ENCODE measurements at regions not wholly inside any gene's neighbourhood (a gene's known extent, or its start where the extent isn't known, plus 50 kb on each side); places are given as distances from the start of the nearest gene placed in this dataset.

GRCh38 chr18:1463981-1464380, 559.3 kb downstream of the ADCYAP1 start:
- ChIA-PET CTCF (no interaction called here), POLR2A (no interaction called here)
- H3K4me1 Mint-ChIP-seq: no peaks in the 10 kb centered on the region
- no peak overlapping the region for H3K4me3 Mint-ChIP-seq
- H3K36me3 Mint-ChIP-seq (ENCODE audit: low read depth): no peaks in the 10 kb centered on the region
- no peak for DNase-seq
- H3K9me3 Mint-ChIP-seq: peaks cover 11% of the 10 kb centered on the region
- H3K27ac Mint-ChIP-seq: no peak overlapping the region
- no peaks in the 10 kb centered on the region for H3K27me3 Mint-ChIP-seq

GRCh38 chr18:1464444-1465217, 560.0 kb downstream of the ADCYAP1 start:
- no peaks in the 10 kb centered on the region for H3K4me1 Mint-ChIP-seq
- H3K36me3 Mint-ChIP-seq (ENCODE audit: low read depth): no peaks in the 10 kb centered on the region
- H3K4me3 Mint-ChIP-seq: no peak overlapping the region
- H3K27me3 Mint-ChIP-seq: no peaks in the 10 kb centered on the region
- H3K9me3 Mint-ChIP-seq: peaks cover 12% of the 10 kb centered on the region
- no peak for DNase-seq
- no peak overlapping the region for H3K27ac Mint-ChIP-seq
- POLR2A ChIA-PET: no interaction called here
- CTCF ChIA-PET: no interaction called here

- no peaks in the 10 kb centered on the region for H3K27me3 Mint-ChIP-seq
- no peaks in the 10 kb centered on the region for H3K36me3 Mint-ChIP-seq (ENCODE audit: low read depth)
- ChIA-PET POLR2A (no interaction called here), CTCF (no interaction called here)
- no peak for DNase-seq
- peaks cover 13% of the 10 kb centered on the region for H3K9me3 Mint-ChIP-seq
- no peak overlapping the region for H3K4me3 Mint-ChIP-seq
- H3K4me1 Mint-ChIP-seq: no peaks in the 10 kb centered on the region
- H3K27ac Mint-ChIP-seq: no peak overlapping the region
Observed at GRCh38 chr18:1466035-1466434, 561.4 kb downstream of the ADCYAP1 start.

GRCh38 chr18:1467461-1467964, 562.8 kb downstream of the ADCYAP1 start:
- no peak for DNase-seq
- no peaks in the 10 kb centered on the region for H3K27me3 Mint-ChIP-seq
- CTCF ChIA-PET: no interaction called here
- peaks cover 13% of the 10 kb centered on the region for H3K9me3 Mint-ChIP-seq
- POLR2A ChIA-PET: no interaction called here
- no peaks in the 10 kb centered on the region for H3K4me1 Mint-ChIP-seq
- no peak overlapping the region for H3K4me3 Mint-ChIP-seq
- no peaks in the 10 kb centered on the region for H3K36me3 Mint-ChIP-seq (ENCODE audit: low read depth)
- H3K27ac Mint-ChIP-seq: no peak overlapping the region

- POLR2A ChIA-PET: no interaction called here
- H3K36me3 Mint-ChIP-seq (ENCODE audit: low read depth): no peaks in the 10 kb centered on the region
Observed at GRCh38 chr18:1468550-1468949, 563.9 kb downstream of the ADCYAP1 start.

GRCh38 chr18:1475867-1476266, 571.2 kb downstream of the ADCYAP1 start:
- H3K27ac Mint-ChIP-seq: no peak overlapping the region
- DNase-seq: no peak
- H3K4me1 Mint-ChIP-seq: no peaks in the 10 kb centered on the region
- H3K36me3 Mint-ChIP-seq (ENCODE audit: low read depth): no peaks in the 10 kb centered on the region
- H3K27me3 Mint-ChIP-seq: no peaks in the 10 kb centered on the region
- CTCF ChIA-PET: no interaction called here
- H3K4me3 Mint-ChIP-seq: no peak overlapping the region
- POLR2A ChIA-PET: no interaction called here
- H3K9me3 Mint-ChIP-seq: no peaks in the 10 kb centered on the region

More at GRCh38 chr18:1468550-1468949, 563.9 kb downstream of the ADCYAP1 start:
- H3K9me3 Mint-ChIP-seq: peaks cover 11% of the 10 kb centered on the region
- CTCF ChIA-PET: no interaction called here
- no peak overlapping the region for H3K4me3 Mint-ChIP-seq
- no peak overlapping the region for H3K27ac Mint-ChIP-seq
- no peaks in the 10 kb centered on the region for H3K4me1 Mint-ChIP-seq
- no peaks in the 10 kb centered on the region for H3K27me3 Mint-ChIP-seq
- no peak for DNase-seq

GRCh38 chr18:1480309-1480708, 575.6 kb downstream of the ADCYAP1 start:
- no peak overlapping the region for H3K27ac Mint-ChIP-seq
- no peaks in the 10 kb centered on the region for H3K36me3 Mint-ChIP-seq (ENCODE audit: low read depth)
- H3K4me3 Mint-ChIP-seq: no peak overlapping the region
- H3K9me3 Mint-ChIP-seq: no peaks in the 10 kb centered on the region
- ChIA-PET POLR2A (no interaction called here), CTCF (no interaction called here)
- DNase-seq: no peak
- H3K4me1 Mint-ChIP-seq: no peaks in the 10 kb centered on the region
- H3K27me3 Mint-ChIP-seq: no peaks in the 10 kb centered on the region

GRCh38 chr18:1481577-1481976, 576.9 kb downstream of the ADCYAP1 start:
- CTCF ChIA-PET: no interaction called here
- no peak for DNase-seq
- Mint-ChIP-seq H3K27ac (no peak overlapping the region), H3K4me1 (no peaks in the 10 kb centered on the region), H3K27me3 (no peaks in the 10 kb centered on the region), H3K9me3 (no peaks in the 10 kb centered on the region), H3K36me3 (ENCODE audit: low read depth) (no peaks in the 10 kb centered on the region), H3K4me3 (no peak overlapping the region)
- POLR2A ChIA-PET: no interaction called here

- no peaks in the 10 kb centered on the region for H3K4me1 Mint-ChIP-seq
- DNase-seq: no peak
- H3K27ac Mint-ChIP-seq: no peak overlapping the region
- no peak overlapping the region for H3K4me3 Mint-ChIP-seq
- POLR2A ChIA-PET: no interaction called here
- peaks cover 4% of the 10 kb centered on the region for H3K9me3 Mint-ChIP-seq
- CTCF ChIA-PET: no interaction called here
- no peaks in the 10 kb centered on the region for H3K36me3 Mint-ChIP-seq (ENCODE audit: low read depth)
- H3K27me3 Mint-ChIP-seq: no peaks in the 10 kb centered on the region
Observed at GRCh38 chr18:1483385-1483784, 578.7 kb downstream of the ADCYAP1 start.

- peaks cover 4% of the 10 kb centered on the region for H3K9me3 Mint-ChIP-seq
- H3K27ac Mint-ChIP-seq: no peak overlapping the region
- ChIA-PET POLR2A (no interaction called here), CTCF (no interaction called here)
- no peaks in the 10 kb centered on the region for H3K4me1 Mint-ChIP-seq
- no peak for DNase-seq
- H3K4me3 Mint-ChIP-seq: no peak overlapping the region
- no peaks in the 10 kb centered on the region for H3K27me3 Mint-ChIP-seq
- H3K36me3 Mint-ChIP-seq (ENCODE audit: low read depth): no peaks in the 10 kb centered on the region
Observed at GRCh38 chr18:1487457-1487856, 582.8 kb downstream of the ADCYAP1 start.

- POLR2A ChIA-PET: no interaction called here
- DNase-seq: no peak
- no peak overlapping the region for H3K4me3 Mint-ChIP-seq
- no peaks in the 10 kb centered on the region for H3K36me3 Mint-ChIP-seq (ENCODE audit: low read depth)
- H3K9me3 Mint-ChIP-seq: peaks cover 7% of the 10 kb centered on the region
- H3K27ac Mint-ChIP-seq: no peak overlapping the region
- H3K4me1 Mint-ChIP-seq: no peaks in the 10 kb centered on the region
- CTCF ChIA-PET: no interaction called here
- H3K27me3 Mint-ChIP-seq: no peaks in the 10 kb centered on the region
Observed at GRCh38 chr18:1488394-1488793, 583.7 kb downstream of the ADCYAP1 start.

GRCh38 chr18:1488957-1489356, 584.3 kb downstream of the ADCYAP1 start:
- no peak overlapping the region for H3K27ac Mint-ChIP-seq
- peaks cover 9% of the 10 kb centered on the region for H3K9me3 Mint-ChIP-seq
- no peaks in the 10 kb centered on the region for H3K36me3 Mint-ChIP-seq (ENCODE audit: low read depth)
- no peaks in the 10 kb centered on the region for H3K27me3 Mint-ChIP-seq
- no peak for DNase-seq
- POLR2A ChIA-PET: no interaction called here
- no peaks in the 10 kb centered on the region for H3K4me1 Mint-ChIP-seq
- no peak overlapping the region for H3K4me3 Mint-ChIP-seq
- CTCF ChIA-PET: no interaction called here

GRCh38 chr18:1495387-1495786, 590.7 kb downstream of the ADCYAP1 start:
- no peak for DNase-seq
- no peak overlapping the region for H3K4me3 Mint-ChIP-seq
- CTCF ChIA-PET: no interaction called here
- H3K36me3 Mint-ChIP-seq (ENCODE audit: low read depth): no peaks in the 10 kb centered on the region
- no peaks in the 10 kb centered on the region for H3K27me3 Mint-ChIP-seq
- no peak overlapping the region for H3K27ac Mint-ChIP-seq
- POLR2A ChIA-PET: no interaction called here
- H3K4me1 Mint-ChIP-seq: no peaks in the 10 kb centered on the region
- peaks cover 12% of the 10 kb centered on the region for H3K9me3 Mint-ChIP-seq

- Mint-ChIP-seq H3K9me3 (peaks cover 12% of the 10 kb centered on the region), H3K27me3 (no peaks in the 10 kb centered on the region), H3K4me3 (no peak overlapping the region), H3K36me3 (ENCODE audit: low read depth) (no peaks in the 10 kb centered on the region), H3K4me1 (no peaks in the 10 kb centered on the region), H3K27ac (no peak overlapping the region)
- ChIA-PET CTCF (no interaction called here), POLR2A (no interaction called here)
- no peak for DNase-seq
Observed at GRCh38 chr18:1496096-1496495, 591.4 kb downstream of the ADCYAP1 start.

All from activated CD4-positive, alpha-beta memory T cell treated with anti-CD3 and anti-CD28 coated beads, Interleukin-2, amount 10 ng/mL, durations not matched to agents 7 days and 5 days (primary cell).